ENCODE measurements at regions not wholly inside any gene's neighbourhood (a gene's known extent, or its start where the extent isn't known, plus 50 kb on each side); places are given as distances from the start of the nearest gene placed in this dataset.

GRCh38 chr4:89610236-89610635, 226.7 kb downstream of the SNCA start:
- no peak for TF ChIP-seq CTCF (IDR thresholded peaks at IDR 0.05; ENCODE audit: low read depth, low read length)
- no peak overlapping the region for H3K4me3 ChIP-seq (ENCODE audit: low read depth, low read length)
- DNase-seq (ENCODE audit: low read depth, low spot score) = no peak
- in situ Hi-C loops (cut with HindIII; ENCODE audit: low sequenced_read_pairs) = no loop called here

GRCh38 chr4:89609756-89610155, 227.2 kb downstream of the SNCA start:
- TF ChIP-seq CTCF (IDR thresholded peaks at IDR 0.05; ENCODE audit: low read depth, low read length) = no peak
- DNase-seq (ENCODE audit: low read depth, low spot score) = no peak
- in situ Hi-C loops (cut with HindIII; ENCODE audit: low sequenced_read_pairs) = no loop called here
- no peak overlapping the region for H3K4me3 ChIP-seq (ENCODE audit: low read depth, low read length)

GRCh38 chr4:89604951-89605350, 232.0 kb downstream of the SNCA start:
- in situ Hi-C loops (cut with HindIII; ENCODE audit: low sequenced_read_pairs) = no loop called here
- no peak for TF ChIP-seq CTCF (IDR thresholded peaks at IDR 0.05; ENCODE audit: low read depth, low read length)
- no peak overlapping the region for H3K4me3 ChIP-seq (ENCODE audit: low read depth, low read length)
- DNase-seq (ENCODE audit: low read depth, low spot score) = no peak

- no peak for DNase-seq (ENCODE audit: low read depth, low spot score)
- in situ Hi-C loops (cut with HindIII; ENCODE audit: low sequenced_read_pairs) = no loop called here
- no peak overlapping the region for H3K4me3 ChIP-seq (ENCODE audit: low read depth, low read length)
- no peak for TF ChIP-seq CTCF (IDR thresholded peaks at IDR 0.05; ENCODE audit: low read depth, low read length)
Measured at GRCh38 chr4:89599026-89599425, 237.9 kb downstream of the SNCA start.

GRCh38 chr4:89598602-89599001, 238.4 kb downstream of the SNCA start:
- in situ Hi-C loops (cut with HindIII; ENCODE audit: low sequenced_read_pairs) = no loop called here
- DNase-seq (ENCODE audit: low read depth, low spot score) = peak; percentile 33

GRCh38 chr4:89595125-89595789, 241.7 kb downstream of the SNCA start:
- no peak for DNase-seq (ENCODE audit: low read depth, low spot score)
- in situ Hi-C loops (cut with HindIII; ENCODE audit: low sequenced_read_pairs) = no loop called here
- no peak for TF ChIP-seq CTCF (IDR thresholded peaks at IDR 0.05; ENCODE audit: low read depth, low read length)
- H3K4me3 ChIP-seq (ENCODE audit: low read depth, low read length) = no peak overlapping the region

More at GRCh38 chr4:89598602-89599001, 238.4 kb downstream of the SNCA start:
- peak; percentile 34 for TF ChIP-seq CTCF (IDR thresholded peaks at IDR 0.05; ENCODE audit: low read depth, low read length)
- no peak overlapping the region for H3K4me3 ChIP-seq (ENCODE audit: low read depth, low read length)

Measured in astrocyte of the spinal cord (primary cell).